ENCODE measurements at regions not wholly inside any gene's neighbourhood (a gene's known extent, or its start where the extent isn't known, plus 50 kb on each side); places are given as distances from the start of the nearest gene placed in this dataset.

DNA sequence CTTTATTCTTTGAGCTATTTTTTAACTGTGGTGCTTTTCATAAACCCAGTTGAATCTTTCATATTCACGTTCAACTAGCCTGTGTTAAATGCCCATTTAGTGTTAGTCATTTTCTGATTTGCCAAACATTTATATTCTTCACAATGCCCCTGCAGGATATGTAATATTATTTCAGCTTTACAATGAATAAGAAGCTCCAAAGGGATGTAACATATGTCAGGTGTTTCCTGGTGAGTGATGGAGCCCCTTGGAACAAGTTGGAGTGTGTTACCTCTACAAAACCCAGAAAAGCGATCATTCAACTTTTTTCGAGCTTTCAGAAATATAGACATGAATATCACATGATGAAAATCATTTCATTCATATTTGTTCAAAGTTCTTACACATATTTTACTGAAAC lies 471.0 kb upstream of the CDH2 start:
- no peak for TF ChIP-seq EZH2 (IDR thresholded peaks at IDR 0.05; ENCODE audit: borderline replicate concordance, low read length)
- TF ChIP-seq, protein P1, sequence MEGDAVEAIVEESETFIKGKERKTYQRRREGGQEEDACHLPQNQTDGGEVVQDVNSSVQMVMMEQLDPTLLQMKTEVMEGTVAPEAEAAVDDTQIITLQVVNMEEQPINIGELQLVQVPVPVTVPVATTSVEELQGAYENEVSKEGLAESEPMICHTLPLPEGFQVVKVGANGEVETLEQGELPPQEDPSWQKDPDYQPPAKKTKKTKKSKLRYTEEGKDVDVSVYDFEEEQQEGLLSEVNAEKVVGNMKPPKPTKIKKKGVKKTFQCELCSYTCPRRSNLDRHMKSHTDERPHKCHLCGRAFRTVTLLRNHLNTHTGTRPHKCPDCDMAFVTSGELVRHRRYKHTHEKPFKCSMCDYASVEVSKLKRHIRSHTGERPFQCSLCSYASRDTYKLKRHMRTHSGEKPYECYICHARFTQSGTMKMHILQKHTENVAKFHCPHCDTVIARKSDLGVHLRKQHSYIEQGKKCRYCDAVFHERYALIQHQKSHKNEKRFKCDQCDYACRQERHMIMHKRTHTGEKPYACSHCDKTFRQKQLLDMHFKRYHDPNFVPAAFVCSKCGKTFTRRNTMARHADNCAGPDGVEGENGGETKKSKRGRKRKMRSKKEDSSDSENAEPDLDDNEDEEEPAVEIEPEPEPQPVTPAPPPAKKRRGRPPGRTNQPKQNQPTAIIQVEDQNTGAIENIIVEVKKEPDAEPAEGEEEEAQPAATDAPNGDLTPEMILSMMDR (conservative IDR thresholded peaks at IDR 0.05 in 1 of 2, IDR thresholded peaks at IDR 0.05 in 1 of 2; ENCODE audit: extremely low read depth in 1 of 2, insufficient read depth in 1 of 2, low read depth in 1 of 2, low read length in 2 of 2) = no peak

All from mammary epithelial cell (primary cell).